ENCODE measurements at regions not wholly inside any gene's neighbourhood (a gene's known extent, or its start where the extent isn't known, plus 50 kb on each side); places are given as distances from the start of the nearest gene placed in this dataset.

- H3K36me3 ChIP-seq (ENCODE audit: control insufficient read depth, low read length), result no peaks in the 10 kb centered on the region
- no peaks in the 10 kb centered on the region for H3K4me1 ChIP-seq (ENCODE audit: control insufficient read depth, low read length)
- H4K20me1 ChIP-seq (ENCODE audit: control insufficient read depth, insufficient read depth, low read depth, low read length), result no peaks in the 10 kb centered on the region
- no peaks in the 10 kb centered on the region for H3K27me3 ChIP-seq (ENCODE audit: control insufficient read depth, low read length)
- no peaks in the 10 kb centered on the region for H3K79me2 ChIP-seq (ENCODE audit: control insufficient read depth, low read length)
- no peak for TF ChIP-seq EZH2phosphoT487 (IDR thresholded peaks at IDR 0.05; ENCODE audit: borderline replicate concordance, low read length)
- TF ChIP-seq CTCF (IDR thresholded peaks at IDR 0.05; ENCODE audit: low read depth, low read length, poor library complexity, severe bottlenecking), result no peak
- no peak overlapping the region for H3K4me3 ChIP-seq (ENCODE audit: low read length)
- H3K9me3 ChIP-seq (ENCODE audit: control insufficient read depth, insufficient read depth, low read length), result no peaks in the 10 kb centered on the region
- no peaks in the 10 kb centered on the region for H3K9me2 ChIP-seq (replicated peaks; ENCODE audit: control insufficient read depth, low read length)
- H3K27ac ChIP-seq (ENCODE audit: low read depth, low read length), result no peak overlapping the region
- H3K4me2 ChIP-seq (ENCODE audit: low read length), result no peak overlapping the region
- no peaks in the 10 kb centered on the region for H3F3A ChIP-seq (ENCODE audit: control insufficient read depth, insufficient read depth)
These were observed 451.6 kb downstream of the TRHDE start for GRCh38 chr12:72723732-72724131.

GRCh38 chr12:72729451-72730010 lies 457.4 kb downstream of the TRHDE start:
- Histone ChIP-seq H4K20me1 (ENCODE audit: control insufficient read depth, insufficient read depth, low read depth, low read length) (no peaks in the 10 kb centered on the region), H3F3A (ENCODE audit: control insufficient read depth, insufficient read depth) (no peaks in the 10 kb centered on the region), H3K4me1 (ENCODE audit: control insufficient read depth, low read length) (no peaks in the 10 kb centered on the region), H3K27me3 (ENCODE audit: control insufficient read depth, low read length) (no peaks in the 10 kb centered on the region), H3K4me3 (ENCODE audit: low read length) (no peak overlapping the region), H3K9me3 (ENCODE audit: control insufficient read depth, insufficient read depth, low read length) (no peaks in the 10 kb centered on the region), H3K79me2 (ENCODE audit: control insufficient read depth, low read length) (no peaks in the 10 kb centered on the region), H3K4me2 (ENCODE audit: low read length) (no peak overlapping the region), H3K27ac (ENCODE audit: low read depth, low read length) (no peak overlapping the region), H3K36me3 (ENCODE audit: control insufficient read depth, low read length) (no peaks in the 10 kb centered on the region), H3K9me2 (replicated peaks; ENCODE audit: control insufficient read depth, low read length) (no peaks in the 10 kb centered on the region)
- no peak for TF ChIP-seq EZH2phosphoT487 (IDR thresholded peaks at IDR 0.05; ENCODE audit: borderline replicate concordance, low read length)
- TF ChIP-seq CTCF (IDR thresholded peaks at IDR 0.05; ENCODE audit: low read depth, low read length, poor library complexity, severe bottlenecking), result no peak

- Histone ChIP-seq H3K4me3 (ENCODE audit: low read length) (no peak overlapping the region), H3K27me3 (ENCODE audit: control insufficient read depth, low read length) (no peaks in the 10 kb centered on the region), H3K79me2 (ENCODE audit: control insufficient read depth, low read length) (no peaks in the 10 kb centered on the region), H3K27ac (ENCODE audit: low read depth, low read length) (no peak overlapping the region), H3K9me2 (replicated peaks; ENCODE audit: control insufficient read depth, low read length) (no peaks in the 10 kb centered on the region), H3K36me3 (ENCODE audit: control insufficient read depth, low read length) (no peaks in the 10 kb centered on the region), H4K20me1 (ENCODE audit: control insufficient read depth, insufficient read depth, low read depth, low read length) (no peaks in the 10 kb centered on the region), H3K9me3 (ENCODE audit: control insufficient read depth, insufficient read depth, low read length) (no peaks in the 10 kb centered on the region), H3K4me1 (ENCODE audit: control insufficient read depth, low read length) (no peaks in the 10 kb centered on the region), H3K4me2 (ENCODE audit: low read length) (no peak overlapping the region), H3F3A (ENCODE audit: control insufficient read depth, insufficient read depth) (no peaks in the 10 kb centered on the region)
- TF ChIP-seq CTCF (IDR thresholded peaks at IDR 0.05; ENCODE audit: low read depth, low read length, poor library complexity, severe bottlenecking), result no peak
These were observed 462.4 kb downstream of the TRHDE start for GRCh38 chr12:72734581-72734980.

Measured in DOHH2 (cell line).